ENCODE measurements at regions not wholly inside any gene's neighbourhood (a gene's known extent, or its start where the extent isn't known, plus 50 kb on each side); places are given as distances from the start of the nearest gene placed in this dataset.

GRCh38 chr2:139478165-139478914 lies 698.1 kb upstream of the NXPH2 start:
- TF ChIP-seq, protein P1, sequence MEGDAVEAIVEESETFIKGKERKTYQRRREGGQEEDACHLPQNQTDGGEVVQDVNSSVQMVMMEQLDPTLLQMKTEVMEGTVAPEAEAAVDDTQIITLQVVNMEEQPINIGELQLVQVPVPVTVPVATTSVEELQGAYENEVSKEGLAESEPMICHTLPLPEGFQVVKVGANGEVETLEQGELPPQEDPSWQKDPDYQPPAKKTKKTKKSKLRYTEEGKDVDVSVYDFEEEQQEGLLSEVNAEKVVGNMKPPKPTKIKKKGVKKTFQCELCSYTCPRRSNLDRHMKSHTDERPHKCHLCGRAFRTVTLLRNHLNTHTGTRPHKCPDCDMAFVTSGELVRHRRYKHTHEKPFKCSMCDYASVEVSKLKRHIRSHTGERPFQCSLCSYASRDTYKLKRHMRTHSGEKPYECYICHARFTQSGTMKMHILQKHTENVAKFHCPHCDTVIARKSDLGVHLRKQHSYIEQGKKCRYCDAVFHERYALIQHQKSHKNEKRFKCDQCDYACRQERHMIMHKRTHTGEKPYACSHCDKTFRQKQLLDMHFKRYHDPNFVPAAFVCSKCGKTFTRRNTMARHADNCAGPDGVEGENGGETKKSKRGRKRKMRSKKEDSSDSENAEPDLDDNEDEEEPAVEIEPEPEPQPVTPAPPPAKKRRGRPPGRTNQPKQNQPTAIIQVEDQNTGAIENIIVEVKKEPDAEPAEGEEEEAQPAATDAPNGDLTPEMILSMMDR (IDR thresholded peaks at IDR 0.05): no peak
- TF ChIP-seq POLR2A (IDR thresholded peaks at IDR 0.05): no peak
